ENCODE measurements at regions not wholly inside any gene's neighbourhood (a gene's known extent, or its start where the extent isn't known, plus 50 kb on each side); places are given as distances from the start of the nearest gene placed in this dataset.

DNA sequence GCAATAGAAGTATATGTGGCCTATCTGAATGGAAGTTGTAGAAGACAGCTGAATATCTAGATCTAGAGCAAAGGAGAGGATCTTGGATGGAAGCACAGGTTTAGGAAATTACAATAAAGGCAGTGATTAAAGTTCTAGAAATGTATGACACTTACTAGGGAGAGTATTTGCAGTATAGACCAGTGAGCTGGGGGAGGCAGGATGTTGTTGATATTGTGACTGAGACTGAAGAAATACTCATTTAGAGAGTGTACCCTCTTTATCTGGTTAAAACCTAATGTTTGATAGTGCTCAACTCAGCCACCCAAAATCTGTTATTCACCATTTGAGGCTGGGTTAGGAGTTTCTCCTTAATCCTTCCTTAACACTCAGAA, 439.5 kb downstream of the GRXCR1 start:
- TF ChIP-seq, protein P1, sequence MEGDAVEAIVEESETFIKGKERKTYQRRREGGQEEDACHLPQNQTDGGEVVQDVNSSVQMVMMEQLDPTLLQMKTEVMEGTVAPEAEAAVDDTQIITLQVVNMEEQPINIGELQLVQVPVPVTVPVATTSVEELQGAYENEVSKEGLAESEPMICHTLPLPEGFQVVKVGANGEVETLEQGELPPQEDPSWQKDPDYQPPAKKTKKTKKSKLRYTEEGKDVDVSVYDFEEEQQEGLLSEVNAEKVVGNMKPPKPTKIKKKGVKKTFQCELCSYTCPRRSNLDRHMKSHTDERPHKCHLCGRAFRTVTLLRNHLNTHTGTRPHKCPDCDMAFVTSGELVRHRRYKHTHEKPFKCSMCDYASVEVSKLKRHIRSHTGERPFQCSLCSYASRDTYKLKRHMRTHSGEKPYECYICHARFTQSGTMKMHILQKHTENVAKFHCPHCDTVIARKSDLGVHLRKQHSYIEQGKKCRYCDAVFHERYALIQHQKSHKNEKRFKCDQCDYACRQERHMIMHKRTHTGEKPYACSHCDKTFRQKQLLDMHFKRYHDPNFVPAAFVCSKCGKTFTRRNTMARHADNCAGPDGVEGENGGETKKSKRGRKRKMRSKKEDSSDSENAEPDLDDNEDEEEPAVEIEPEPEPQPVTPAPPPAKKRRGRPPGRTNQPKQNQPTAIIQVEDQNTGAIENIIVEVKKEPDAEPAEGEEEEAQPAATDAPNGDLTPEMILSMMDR (IDR thresholded peaks at IDR 0.05 in 8 of 11, conservative IDR thresholded peaks at IDR 0.05 in 3 of 11), result no peak
- TF ChIP-seq POLR2AphosphoS5 (IDR thresholded peaks at IDR 0.05), result no peak
